ENCODE measurements at regions not wholly inside any gene's neighbourhood (a gene's known extent, or its start where the extent isn't known, plus 50 kb on each side); places are given as distances from the start of the nearest gene placed in this dataset.

DNA sequence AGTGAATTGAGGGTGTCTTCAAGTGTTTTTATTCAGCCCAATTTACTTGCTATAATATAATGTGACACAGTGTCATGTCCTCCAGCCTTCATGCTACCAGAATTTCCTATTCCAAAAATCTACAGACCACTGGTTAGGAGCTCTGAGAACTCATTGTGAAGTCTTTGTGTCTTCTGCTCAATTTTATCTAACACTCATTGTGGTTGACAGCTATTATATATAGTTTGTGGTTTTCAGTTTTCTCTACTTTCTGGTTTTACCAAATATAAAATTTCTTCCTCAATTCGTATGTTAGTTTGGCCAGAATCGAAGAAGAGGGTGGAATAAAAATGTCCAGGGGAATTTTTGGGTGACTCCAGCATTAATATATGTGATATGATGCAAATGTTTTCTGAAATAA, 509.3 kb upstream of the NUDT12 start:
- no peak for DNase-seq
- H3K27me3 Mint-ChIP-seq, result no peaks in the 10 kb centered on the region
- H3K27ac ChIP-seq (ENCODE audit: low read length), result no peak overlapping the region
- no peak for ATAC-seq (replicated peaks in 1 of 4)
- H3K4me1 Mint-ChIP-seq, result no peaks in the 10 kb centered on the region
- H3K36me3 ChIP-seq (ENCODE audit: control insufficient read depth in 2 of 2, extremely low read depth in 1 of 2, insufficient read depth in 1 of 2, low read length in 1 of 2), result no peaks in the 10 kb centered on the region
- ChIA-PET POLR2A (no interaction called here), CTCF (no interaction called here)
- H3K9me3 ChIP-seq, result no peaks in the 10 kb centered on the region
- no peaks in the 10 kb centered on the region for H3K4me1 ChIP-seq (ENCODE audit: control insufficient read depth in 1 of 2, extremely low read depth in 1 of 2, insufficient read depth in 2 of 2, low read length in 2 of 2)
- H3K36me3 Mint-ChIP-seq, result no peaks in the 10 kb centered on the region
- H3K27me3 ChIP-seq (replicated peaks in 1 of 2; ENCODE audit: control insufficient read depth in 2 of 2, extremely low read depth in 1 of 2, insufficient read depth in 2 of 2, low read length in 1 of 2), result no peaks in the 10 kb centered on the region
- no peak overlapping the region for H3K4me3 ChIP-seq (ENCODE audit: control insufficient read depth in 1 of 2, extremely low read depth in 1 of 2, low read length in 1 of 2)
- no peak overlapping the region for H3K4me3 Mint-ChIP-seq
- H3K27ac Mint-ChIP-seq, result no peak overlapping the region
- no CpG with 5 or more reads among the region's 2 CpGs for WGBS (ENCODE audit: insufficient coverage)
- peaks cover 3 to 19% (median 8%) of the 10 kb centered on the region in 3 donors for H3K9me3 Mint-ChIP-seq

GRCh38 chr5:104062621-104063377, 500.2 kb upstream of the NUDT12 start:
- CTCF ChIA-PET, result no interaction called here
- ATAC-seq (replicated peaks in 1 of 4) (no peak), DNase-seq (no peak)
- Histone ChIP-seq H3K36me3 (ENCODE audit: control insufficient read depth in 2 of 2, extremely low read depth in 1 of 2, insufficient read depth in 1 of 2, low read length in 1 of 2) (no peaks in the 10 kb centered on the region), H3K4me1 (ENCODE audit: control insufficient read depth in 1 of 2, extremely low read depth in 1 of 2, insufficient read depth in 2 of 2, low read length in 2 of 2) (no peaks in the 10 kb centered on the region), H3K27ac (ENCODE audit: low read length) (no peak overlapping the region), H3K9me3 (no peaks in the 10 kb centered on the region), H3K4me3 (ENCODE audit: control insufficient read depth in 1 of 2, extremely low read depth in 1 of 2, low read length in 1 of 2) (no peak overlapping the region), H3K27me3 (replicated peaks in 1 of 2; ENCODE audit: control insufficient read depth in 2 of 2, extremely low read depth in 1 of 2, insufficient read depth in 2 of 2, low read length in 1 of 2) (no peaks in the 10 kb centered on the region)
- whole genome bisulfite sequencing (ENCODE audit: insufficient coverage), result no CpG with 5 or more reads among the region's 9 CpGs
- Mint-ChIP-seq H3K4me3 (no peak overlapping the region), H3K36me3 (no peaks in the 10 kb centered on the region), H3K27ac (no peak overlapping the region), H3K27me3 (no peaks in the 10 kb centered on the region), H3K4me1 (no peaks in the 10 kb centered on the region), H3K9me3 (peaks cover 0 to 16% (median 14%) of the 10 kb centered on the region in 3 donors)
- POLR2A ChIA-PET, result no interaction called here

- Mint-ChIP-seq H3K27ac (no peak overlapping the region), H3K4me3 (no peak overlapping the region), H3K4me1 (no peaks in the 10 kb centered on the region), H3K9me3 (peaks cover 4 to 20% (median 16%) of the 10 kb centered on the region in 3 donors), H3K27me3 (no peaks in the 10 kb centered on the region), H3K36me3 (no peaks in the 10 kb centered on the region)
- H3K4me1 ChIP-seq (ENCODE audit: control insufficient read depth in 1 of 2, extremely low read depth in 1 of 2, insufficient read depth in 2 of 2, low read length in 2 of 2), result no peaks in the 10 kb centered on the region
- no peak overlapping the region for H3K27ac ChIP-seq (ENCODE audit: low read length)
- CTCF ChIA-PET, result no interaction called here
- WGBS (ENCODE audit: insufficient coverage), result 62% methylated on average over 3 of the region's 3 CpGs
- ATAC-seq (replicated peaks in 1 of 4), result no peak
- POLR2A ChIA-PET, result no interaction called here
- H3K36me3 ChIP-seq (ENCODE audit: control insufficient read depth in 2 of 2, extremely low read depth in 1 of 2, insufficient read depth in 1 of 2, low read length in 1 of 2), result no peaks in the 10 kb centered on the region
- H3K9me3 ChIP-seq, result no peaks in the 10 kb centered on the region
- H3K27me3 ChIP-seq (replicated peaks in 1 of 2; ENCODE audit: control insufficient read depth in 2 of 2, extremely low read depth in 1 of 2, insufficient read depth in 2 of 2, low read length in 1 of 2), result no peaks in the 10 kb centered on the region
- no peak overlapping the region for H3K4me3 ChIP-seq (ENCODE audit: control insufficient read depth in 1 of 2, extremely low read depth in 1 of 2, low read length in 1 of 2)
- DNase-seq, result no peak
Measured at GRCh38 chr5:104061707-104062106, 499.1 kb upstream of the NUDT12 start.

DNA sequence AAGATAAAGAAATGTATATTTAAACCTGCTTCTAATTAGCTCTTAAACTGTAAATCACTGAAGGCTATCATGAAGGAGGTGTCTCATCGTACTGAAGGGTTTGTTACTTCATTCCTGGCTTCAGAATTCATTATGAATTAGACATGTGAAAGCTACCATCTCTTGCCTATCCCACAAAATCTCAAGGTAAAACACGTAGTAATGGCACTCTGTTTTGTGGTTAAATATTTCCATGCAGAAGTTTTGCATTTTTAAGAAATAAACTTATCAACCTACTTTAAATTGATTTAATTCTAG, 490.7 kb upstream of the NUDT12 start:
- DNase-seq, result no peak
- ChIA-PET CTCF (no interaction called here), POLR2A (no interaction called here)
- H3K27me3 ChIP-seq (replicated peaks in 1 of 2; ENCODE audit: control insufficient read depth in 2 of 2, extremely low read depth in 1 of 2, insufficient read depth in 2 of 2, low read length in 1 of 2), result no peaks in the 10 kb centered on the region
- no peak overlapping the region for H3K27ac ChIP-seq (ENCODE audit: low read length)
- no peak overlapping the region for H3K4me3 ChIP-seq (ENCODE audit: control insufficient read depth in 1 of 2, extremely low read depth in 1 of 2, low read length in 1 of 2)
- no peaks in the 10 kb centered on the region for H3K4me1 ChIP-seq (ENCODE audit: control insufficient read depth in 1 of 2, extremely low read depth in 1 of 2, insufficient read depth in 2 of 2, low read length in 2 of 2)
- no peaks in the 10 kb centered on the region for H3K36me3 ChIP-seq (ENCODE audit: control insufficient read depth in 2 of 2, extremely low read depth in 1 of 2, insufficient read depth in 1 of 2, low read length in 1 of 2)
- Mint-ChIP-seq H3K36me3 (no peaks in the 10 kb centered on the region), H3K27me3 (no peaks in the 10 kb centered on the region), H3K4me3 (no peak overlapping the region), H3K9me3 (peaks cover 11 to 24% (median 16%) of the 10 kb centered on the region in 3 donors), H3K27ac (no peak overlapping the region), H3K4me1 (no peaks in the 10 kb centered on the region)
- no peaks in the 10 kb centered on the region for H3K9me3 ChIP-seq
- 40% methylated on average over 1 of the region's 2 CpGs for WGBS (ENCODE audit: insufficient coverage)
- no peak for ATAC-seq (replicated peaks in 1 of 4)

DNA sequence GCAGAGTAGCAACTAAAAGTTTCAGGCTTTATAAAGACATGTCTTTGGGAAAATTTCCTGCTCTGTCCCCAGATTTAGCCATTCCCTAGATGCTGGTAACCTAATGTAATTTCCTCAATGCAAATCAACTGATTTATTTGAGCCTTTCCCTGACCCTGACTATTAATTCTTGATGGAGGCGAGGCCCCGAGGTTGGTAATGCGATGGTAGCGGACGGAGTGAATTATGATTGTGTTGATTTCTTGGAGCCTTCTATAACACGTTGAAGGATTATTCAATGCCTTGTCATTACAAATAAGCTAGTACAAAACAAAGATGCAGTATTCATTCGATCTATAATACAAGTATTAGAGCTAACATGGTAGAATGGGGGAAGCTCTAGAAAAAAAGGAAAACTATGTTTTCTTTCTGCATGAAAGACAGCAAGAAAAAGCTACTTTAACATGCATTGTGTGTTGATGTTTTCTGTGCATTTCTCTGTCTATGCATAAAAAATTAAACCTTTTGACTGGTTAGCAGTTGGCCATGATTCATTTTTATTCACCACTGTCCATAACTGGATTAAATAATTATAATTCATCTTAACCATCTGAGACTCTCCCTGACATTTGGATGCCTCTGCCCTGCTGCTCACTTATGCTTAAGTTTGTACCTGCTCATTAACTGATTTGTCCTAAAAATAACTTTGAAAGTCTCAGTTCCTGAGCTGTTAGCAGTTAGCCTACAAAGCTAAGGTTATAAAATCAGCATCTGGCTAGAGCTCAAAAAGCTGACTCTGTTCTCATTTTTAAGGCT, 490.2 kb upstream of the NUDT12 start:
- no peaks in the 10 kb centered on the region for H3K36me3 ChIP-seq (ENCODE audit: control insufficient read depth in 2 of 2, extremely low read depth in 1 of 2, insufficient read depth in 1 of 2, low read length in 1 of 2)
- CTCF ChIA-PET, result no interaction called here
- POLR2A ChIA-PET, result no interaction called here
- Mint-ChIP-seq H3K27ac (no peak overlapping the region), H3K9me3 (peaks cover 12 to 25% (median 16%) of the 10 kb centered on the region in 3 donors), H3K4me3 (no peak overlapping the region), H3K4me1 (no peaks in the 10 kb centered on the region), H3K36me3 (no peaks in the 10 kb centered on the region), H3K27me3 (no peaks in the 10 kb centered on the region)
- H3K4me1 ChIP-seq (ENCODE audit: control insufficient read depth in 1 of 2, extremely low read depth in 1 of 2, insufficient read depth in 2 of 2, low read length in 2 of 2), result no peaks in the 10 kb centered on the region
- no CpG with 5 or more reads among the region's 7 CpGs for WGBS (ENCODE audit: insufficient coverage)
- DNase-seq, result no peak
- no peak overlapping the region for H3K27ac ChIP-seq (ENCODE audit: low read length)
- no peak overlapping the region for H3K4me3 ChIP-seq (ENCODE audit: control insufficient read depth in 1 of 2, extremely low read depth in 1 of 2, low read length in 1 of 2)
- H3K9me3 ChIP-seq, result no peaks in the 10 kb centered on the region
- no peaks in the 10 kb centered on the region for H3K27me3 ChIP-seq (replicated peaks in 1 of 2; ENCODE audit: control insufficient read depth in 2 of 2, extremely low read depth in 1 of 2, insufficient read depth in 2 of 2, low read length in 1 of 2)
- ATAC-seq (replicated peaks in 1 of 4), result no peak

- ChIA-PET CTCF (no interaction called here), POLR2A (no interaction called here)
- DNase-seq, result no peak
- no peak for ATAC-seq (replicated peaks in 1 of 4)
- no peaks in the 10 kb centered on the region for H3K9me3 ChIP-seq
- no peaks in the 10 kb centered on the region for H3K27me3 Mint-ChIP-seq
- H3K27ac Mint-ChIP-seq, result no peak overlapping the region
- no peak overlapping the region for H3K27ac ChIP-seq (ENCODE audit: low read length)
- H3K36me3 ChIP-seq (ENCODE audit: control insufficient read depth in 2 of 2, extremely low read depth in 1 of 2, insufficient read depth in 1 of 2, low read length in 1 of 2), result no peaks in the 10 kb centered on the region
- H3K27me3 ChIP-seq (replicated peaks in 1 of 2; ENCODE audit: control insufficient read depth in 2 of 2, extremely low read depth in 1 of 2, insufficient read depth in 2 of 2, low read length in 1 of 2), result no peaks in the 10 kb centered on the region
- no peaks in the 10 kb centered on the region for H3K36me3 Mint-ChIP-seq
- no peak overlapping the region for H3K4me3 Mint-ChIP-seq
- no peaks in the 10 kb centered on the region for H3K4me1 Mint-ChIP-seq
- no peaks in the 10 kb centered on the region for H3K4me1 ChIP-seq (ENCODE audit: control insufficient read depth in 1 of 2, extremely low read depth in 1 of 2, insufficient read depth in 2 of 2, low read length in 2 of 2)
- no peak overlapping the region for H3K4me3 ChIP-seq (ENCODE audit: control insufficient read depth in 1 of 2, extremely low read depth in 1 of 2, low read length in 1 of 2)
- peaks cover 6 to 22% (median 9%) of the 10 kb centered on the region in 3 donors for H3K9me3 Mint-ChIP-seq
Measured at GRCh38 chr5:104050436-104050835, 487.8 kb upstream of the NUDT12 start.

All from T-cell (primary cell).